Endothelial cell of umbilical vein (primary cell): ENCODE measurements at regions not wholly inside any gene's neighbourhood (a gene's known extent, or its start where the extent isn't known, plus 50 kb on each side); places are given as distances from the start of the nearest gene placed in this dataset.

Experiments used
- BruUV-seq: library from RNA; stranded (reverse); fragments of 400-500 nt; replicated peaks from 2 replicates; lab custom pipeline; 2021; lab: Mats Ljungman, UMichigan
- CTCF ChIA-PET: fragments of 300-600, 350-600 bp; sonication (Branson Sonifier 250); formaldehyde crosslinking; loops from one replicate; lab custom pipeline; 2021; ENCODE audit warnings: antibody characterized with exemption, inconsistent platforms; lab: Charles Lee
- POLR2A ChIA-PET: fragments of 300-600, 350-600 bp; sonication (Branson Sonifier 250); formaldehyde crosslinking; loops from one replicate; lab custom pipeline; 2021; ENCODE audit warnings: antibody characterized with exemption, inconsistent platforms; lab: Charles Lee
- DNase-seq: peaks from one replicate; pipeline ENCODE4 v3.0.0-alpha.2; 2011; ENCODE audit warnings: low read depth, low spot score
- FAIRE-seq: peaks from 2 replicates; lab custom pipeline; 2011; peaks lifted over from hg19 to GRCh38; lab: Jason Lieb, UNC
- H2AFZ ChIP-seq: 2 replicates; pipeline ENCODE4 v1.6.0; 2012; ENCODE audit warnings: low read depth, low read length, control low read depth, inconsistent platforms
- H3K27ac ChIP-seq: 2 replicates; pipeline ENCODE4 v1.5.1; 2011; ENCODE audit warnings: low read depth, mild to moderate bottlenecking, control low read depth, low read length, moderate library complexity; ENCODE audit not compliant: insufficient read depth
- H3K27me3 ChIP-seq, 2 experiments: 2 replicates each; pipeline versions ENCODE4 v1.6.0 to v1.6.1; 2011; ENCODE audit warnings: low read length in 2 of 2, mixed read lengths in 1 of 2; ENCODE audit not compliant: control insufficient read depth in 2 of 2, insufficient read depth in 2 of 2
- H3K36me3 ChIP-seq, 2 experiments: 2 replicates in 1 of 2; 3 replicates in 1 of 2; pipeline ENCODE4 v1.5.1; 2011; ENCODE audit warnings: low read length in 2 of 2, mild to moderate bottlenecking in 1 of 2, moderate library complexity in 1 of 2; ENCODE audit not compliant: control insufficient read depth in 2 of 2, insufficient read depth in 2 of 2; ENCODE audit errors: extremely low read depth in 1 of 2
- H3K4me1 ChIP-seq: 3 replicates; pipeline ENCODE4 v1.5.1; 2011; ENCODE audit warnings: mild to moderate bottlenecking, low read length; ENCODE audit not compliant: control insufficient read depth, insufficient read depth; ENCODE audit errors: extremely low read depth
- H3K4me2 ChIP-seq: 2 replicates; pipeline ENCODE4 v1.6.1; 2011; ENCODE audit warnings: low read length, control low read depth, mixed read lengths; ENCODE audit not compliant: insufficient read depth
- H3K4me3 ChIP-seq, 3 experiments: fragments of 200-600 bp in 1 of 3; sonication (generic), shearing (Covaris generic) in 1 of 3; replicated peaks in 1 of 3; 2 replicates each; pipeline ENCODE4 v1.5.1; 2011 to 2016; ENCODE audit warnings: control low read depth in 3 of 3, low read length in 3 of 3, mild to moderate bottlenecking in 2 of 3, inconsistent platforms in 1 of 3, low read depth in 1 of 3, moderate library complexity in 1 of 3; ENCODE audit not compliant: insufficient read depth in 1 of 3
- H3K79me2 ChIP-seq: 2 replicates; pipeline ENCODE4 v1.6.0; 2012; ENCODE audit warnings: low read length, inconsistent platforms; ENCODE audit not compliant: control insufficient read depth, insufficient read depth
- H3K9ac ChIP-seq: replicated peaks from 2 replicates; pipeline ENCODE3; 2011; ENCODE audit warnings: low read length, control low read depth; ENCODE audit not compliant: insufficient read depth; ENCODE audit errors: extremely low read depth
- H3K9me1 ChIP-seq: replicated peaks from 3 replicates; pipeline ENCODE4 v1.6.0; 2011; ENCODE audit warnings: mild to moderate bottlenecking, low read length; ENCODE audit not compliant: control insufficient read depth, insufficient read depth; ENCODE audit errors: extremely low read depth
- H3K9me3 ChIP-seq: replicated peaks from 2 replicates; pipeline ENCODE4 v1.5.1; 2012; ENCODE audit warnings: low read length, inconsistent platforms; ENCODE audit not compliant: control insufficient read depth, insufficient read depth
- H4K20me1 ChIP-seq: replicated peaks from 2 replicates; pipeline ENCODE3; 2011; ENCODE audit warnings: mild to moderate bottlenecking, low read length; ENCODE audit not compliant: control insufficient read depth, insufficient read depth; ENCODE audit errors: extremely low read depth
- EZH2 ChIP-seq: IDR thresholded peaks from 2 replicates; pipeline ENCODE4 v1.6.1; 2012; ENCODE audit warnings: borderline replicate concordance, low read depth, mild to moderate bottlenecking, moderate library complexity, low read length, inconsistent platforms; ENCODE audit not compliant: severe bottlenecking
- FOS ChIP-seq: IDR thresholded peaks from 2 replicates; pipeline ENCODE4 v1.6.1; 2011; ENCODE audit warnings: mild to moderate bottlenecking, low read length, moderate library complexity, borderline replicate concordance; ENCODE audit not compliant: insufficient read depth
- GATA2 ChIP-seq: IDR thresholded peaks from 2 replicates; pipeline ENCODE4 v1.7.0; 2011; ENCODE audit warnings: low read depth, mild to moderate bottlenecking, moderate library complexity, mixed read lengths, low read length; ENCODE audit not compliant: insufficient read length, insufficient read depth
- JUN ChIP-seq: IDR thresholded peaks from 2 replicates; pipeline ENCODE4 v1.6.1; 2011; ENCODE audit warnings: borderline replicate concordance, low read depth; ENCODE audit not compliant: insufficient read length, insufficient read depth
- MYC ChIP-seq: IDR thresholded peaks from one replicate; pipeline ENCODE4 v1.6.1; 2011; ENCODE audit warnings: mild to moderate bottlenecking, low read depth, low read length
- POLR2A ChIP-seq: IDR thresholded peaks from 2 replicates; pipeline ENCODE4 v1.6.1; 2012; ENCODE audit warnings: low read depth, mild to moderate bottlenecking, control low read depth, low read length
- POLR2AphosphoS5 ChIP-seq: IDR thresholded peaks from 2 replicates; pipeline ENCODE4 v1.6.1; 2012; ENCODE audit warnings: low read depth, mild to moderate bottlenecking, control low read depth, low read length, moderate library complexity; ENCODE audit not compliant: insufficient read depth
- dilution Hi-C: fragments of 300-500 bp; cut with MboI; formaldehyde crosslinking; loops from one replicate; pipeline ENCODE4 v1.15.0; 2019; ENCODE audit warnings: low sequenced_read_pairs; ENCODE audit not compliant: extremely low pct_ligation_motif_present
- intact Hi-C: fragments of 100-400 bp; cut with micrococcal nuclease; formaldehyde crosslinking; loops from one replicate; pipeline ENCODE4 v1.10.0; 2022
- TF ChIP-seq, protein P1 (sequence below), 2 donors: IDR thresholded peaks; 1 replicate in 1 of 2; 2 replicates in 1 of 2; pipeline ENCODE4 v1.5.1; 2011; ENCODE audit warnings: low read length in 2 of 2, mild to moderate bottlenecking in 2 of 2, moderate library complexity in 2 of 2, control low read depth in 1 of 2, inconsistent platforms in 1 of 2, low read depth in 1 of 2; ENCODE audit not compliant: insufficient read depth in 1 of 2; ENCODE audit errors: extremely low read depth in 1 of 2
- TF ChIP-seq, protein P2 (sequence below): IDR thresholded peaks from 2 replicates; pipeline ENCODE4 v1.6.1; 2011; ENCODE audit not compliant: insufficient read depth, insufficient read length

DNA sequence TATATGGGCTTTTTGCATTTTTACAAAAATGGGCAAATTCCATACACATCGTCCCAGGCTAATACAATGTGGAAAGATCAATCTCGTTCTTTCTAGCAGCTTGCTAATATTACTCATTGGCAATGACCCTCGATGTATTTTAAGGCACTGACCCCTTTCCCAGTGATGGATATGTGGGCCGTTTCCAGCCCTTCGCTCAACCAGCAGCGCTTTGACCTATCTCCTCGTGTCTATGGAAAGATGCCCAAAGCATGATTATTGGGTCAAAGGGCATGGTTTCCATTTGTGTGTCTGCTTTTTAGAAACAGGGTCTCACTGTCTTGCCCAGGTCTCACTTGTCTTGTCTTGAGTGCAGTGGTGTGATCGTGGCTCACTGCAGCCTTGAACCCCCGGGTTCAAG, 273.8 kb downstream of the MRTFB start:
- Histone ChIP-seq H3K4me3 (no peak overlapping the region), H4K20me1 (no peaks in the 10 kb centered on the region), H3K9ac (no peak overlapping the region), H3K36me3 (no peaks in the 10 kb centered on the region), H3K9me1 (no peaks in the 10 kb centered on the region), H3K4me1 (no peaks in the 10 kb centered on the region), H3K9me3 (no peaks in the 10 kb centered on the region), H3K79me2 (no peaks in the 10 kb centered on the region), H3K4me2 (no peak overlapping the region), H3K27me3 (no peaks in the 10 kb centered on the region), H3K27ac (no peak overlapping the region), H2AFZ (no peak overlapping the region)
- CTCF ChIA-PET, result no interaction called here
- no peak for DNase-seq
- POLR2A ChIA-PET, result no interaction called here
- dilution Hi-C loops, result no loop called here
- TF ChIP-seq JUN (no peak), GATA2 (no peak), POLR2AphosphoS5 (no peak), POLR2A (no peak), MYC (no peak), EZH2 (no peak), FOS (no peak)
- TF ChIP-seq, protein P1, sequence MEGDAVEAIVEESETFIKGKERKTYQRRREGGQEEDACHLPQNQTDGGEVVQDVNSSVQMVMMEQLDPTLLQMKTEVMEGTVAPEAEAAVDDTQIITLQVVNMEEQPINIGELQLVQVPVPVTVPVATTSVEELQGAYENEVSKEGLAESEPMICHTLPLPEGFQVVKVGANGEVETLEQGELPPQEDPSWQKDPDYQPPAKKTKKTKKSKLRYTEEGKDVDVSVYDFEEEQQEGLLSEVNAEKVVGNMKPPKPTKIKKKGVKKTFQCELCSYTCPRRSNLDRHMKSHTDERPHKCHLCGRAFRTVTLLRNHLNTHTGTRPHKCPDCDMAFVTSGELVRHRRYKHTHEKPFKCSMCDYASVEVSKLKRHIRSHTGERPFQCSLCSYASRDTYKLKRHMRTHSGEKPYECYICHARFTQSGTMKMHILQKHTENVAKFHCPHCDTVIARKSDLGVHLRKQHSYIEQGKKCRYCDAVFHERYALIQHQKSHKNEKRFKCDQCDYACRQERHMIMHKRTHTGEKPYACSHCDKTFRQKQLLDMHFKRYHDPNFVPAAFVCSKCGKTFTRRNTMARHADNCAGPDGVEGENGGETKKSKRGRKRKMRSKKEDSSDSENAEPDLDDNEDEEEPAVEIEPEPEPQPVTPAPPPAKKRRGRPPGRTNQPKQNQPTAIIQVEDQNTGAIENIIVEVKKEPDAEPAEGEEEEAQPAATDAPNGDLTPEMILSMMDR (IDR thresholded peaks at IDR 0.05; ENCODE audit: extremely low read depth in 1 of 2, insufficient read depth in 1 of 2, low read depth in 1 of 2, low read length in 2 of 2), result no peak
- TF ChIP-seq, protein P2, sequence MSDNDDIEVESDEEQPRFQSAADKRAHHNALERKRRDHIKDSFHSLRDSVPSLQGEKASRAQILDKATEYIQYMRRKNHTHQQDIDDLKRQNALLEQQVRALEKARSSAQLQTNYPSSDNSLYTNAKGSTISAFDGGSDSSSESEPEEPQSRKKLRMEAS, result no peak
- BruUV-seq, result no TSS peak
- no peak for FAIRE-seq
- intact Hi-C loops, result no loop called here
